HG02759 (cell line): ENCODE measurements at regions not wholly inside any gene's neighbourhood (a gene's known extent, or its start where the extent isn't known, plus 50 kb on each side); places are given as distances from the start of the nearest gene placed in this dataset.

Source experiments
- ATAC-seq: cut with Tn5 transposase; IDR thresholded peaks from one replicate; pipeline ENCODE4 v1.9.1; 2021; ENCODE audit warnings: mild to moderate bottlenecking, moderate library complexity; ENCODE audit not compliant: unreplicated experiment

GRCh38 chr21:24050231-24050630 is 1557.0 kb downstream of the MRPL39 start:
- ATAC-seq, result no peak

- no peak for ATAC-seq
These were observed 1560.3 kb downstream of the MRPL39 start for GRCh38 chr21:24046829-24047443.

- peak; percentile 46 for ATAC-seq
These were observed 1561.5 kb downstream of the MRPL39 start for GRCh38 chr21:24045775-24046215.

GRCh38 chr21:24045373-24045772 is 1561.9 kb downstream of the MRPL39 start:
- no peak for ATAC-seq

- no peak for ATAC-seq
These were observed 1564.6 kb downstream of the MRPL39 start for GRCh38 chr21:24042687-24043086.

- no peak for ATAC-seq
These were observed 1574.5 kb downstream of the MRPL39 start for GRCh38 chr21:24032709-24033232.

GRCh38 chr21:24027396-24027795 is 1579.9 kb downstream of the MRPL39 start:
- ATAC-seq, result no peak

GRCh38 chr21:24025101-24025500 is 1582.2 kb downstream of the MRPL39 start:
- no peak for ATAC-seq

- no peak for ATAC-seq
These were observed 1583.3 kb downstream of the MRPL39 start for GRCh38 chr21:24023936-24024335.

- no peak for ATAC-seq
These were observed 1583.9 kb downstream of the MRPL39 start for GRCh38 chr21:24023402-24023801.

GRCh38 chr21:24014381-24014780 is 1592.9 kb downstream of the MRPL39 start:
- no peak for ATAC-seq

- ATAC-seq, result no peak
These were observed 1596.2 kb downstream of the MRPL39 start for GRCh38 chr21:24011087-24011486.

GRCh38 chr21:24007592-24007991 is 1599.7 kb downstream of the MRPL39 start:
- ATAC-seq, result no peak

GRCh38 chr21:23986987-23987386 is 1620.3 kb downstream of the MRPL39 start:
- ATAC-seq, result no peak

GRCh38 chr21:23986214-23986613 is 1621.1 kb downstream of the MRPL39 start:
- no peak for ATAC-seq

GRCh38 chr21:23982546-23982945 is 1624.7 kb downstream of the MRPL39 start:
- no peak for ATAC-seq

GRCh38 chr21:23977971-23978370 is 1629.3 kb downstream of the MRPL39 start:
- ATAC-seq, result no peak

- peak; percentile 93 for ATAC-seq
These were observed 1638.3 kb downstream of the MRPL39 start for GRCh38 chr21:23968722-23969647.

GRCh38 chr21:23968008-23968407 is 1639.3 kb downstream of the MRPL39 start:
- ATAC-seq, result no peak

- ATAC-seq, result no peak
These were observed 1643.8 kb downstream of the MRPL39 start for GRCh38 chr21:23963454-23963853.

GRCh38 chr21:23960769-23961168 is 1646.5 kb downstream of the MRPL39 start:
- no peak for ATAC-seq
